ENCODE measurements at regions not wholly inside any gene's neighbourhood (a gene's known extent, or its start where the extent isn't known, plus 50 kb on each side); places are given as distances from the start of the nearest gene placed in this dataset.

DNA sequence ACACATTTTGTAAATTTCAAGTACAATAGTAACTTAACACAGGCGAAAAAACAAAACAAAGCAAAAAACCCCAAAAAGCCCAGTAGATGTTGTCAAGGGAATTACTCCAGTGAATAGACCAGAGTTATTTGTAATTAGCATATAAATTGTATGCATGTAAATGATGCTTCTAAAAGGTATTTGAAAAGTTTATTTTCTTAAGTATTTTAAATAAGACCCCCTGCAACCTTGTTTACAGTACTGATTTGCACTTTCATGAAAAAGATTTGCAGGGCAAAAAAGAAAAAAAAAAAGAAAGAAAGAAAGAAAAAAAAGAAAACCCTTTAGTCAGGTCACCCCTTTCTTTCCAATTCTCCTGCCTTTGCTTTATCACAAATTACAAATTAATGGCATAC, 372.3 kb upstream of the IRX2 start (continued):
- TF ChIP-seq NELFE (IDR thresholded peaks at IDR 0.05; ENCODE audit: insufficient read depth, insufficient read length): no peak
- no peak for TF ChIP-seq HIVEP1 (CRISPR knock-in tag; IDR thresholded peaks at IDR 0.05)
- TF ChIP-seq CC2D1A (IDR thresholded peaks at IDR 0.05): no peak

DNA sequence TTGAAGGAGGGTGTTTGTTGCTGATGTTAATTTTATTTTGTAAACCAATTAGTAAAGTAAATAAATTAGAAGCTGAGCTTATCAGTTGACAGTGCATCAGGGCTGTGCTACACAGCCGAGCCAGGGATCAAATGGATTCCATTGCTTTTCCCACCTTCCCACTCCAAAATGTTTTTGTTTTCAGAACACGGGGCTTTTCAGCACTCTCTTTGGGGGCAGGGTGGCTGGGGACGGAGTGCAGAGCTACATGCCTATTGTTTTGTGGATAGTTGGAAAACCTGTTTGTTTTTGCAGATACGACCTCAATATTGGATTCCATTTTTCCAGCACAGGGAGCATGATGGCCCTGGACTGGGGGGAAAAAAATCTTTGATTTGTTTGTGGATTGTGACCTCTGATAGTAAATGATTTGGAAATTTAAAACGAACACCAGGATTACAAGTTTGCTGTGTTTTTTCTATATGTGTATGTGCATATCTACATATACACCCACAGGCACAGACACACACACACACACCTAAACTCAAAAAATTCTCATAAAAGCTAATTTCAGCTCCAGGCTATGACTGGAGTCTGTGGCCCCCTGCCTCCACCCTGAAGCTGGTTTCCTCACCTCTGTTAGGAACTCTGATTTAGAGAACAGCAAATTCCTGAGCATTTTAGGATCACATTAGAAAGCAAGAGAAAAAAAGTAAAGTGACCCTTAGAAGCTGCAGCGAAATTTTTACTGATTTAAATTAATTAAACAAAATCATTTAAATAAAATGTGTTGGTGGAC, 371.7 kb upstream of the IRX2 start:
- H3K79me2 ChIP-seq (ENCODE audit: control insufficient read depth, insufficient read depth, low read length): no peaks in the 10 kb centered on the region
- DNase-seq (ENCODE audit: extremely low read depth in 1 of 4, low spot score in 3 of 4) (no peak), ATAC-seq (no peak), FAIRE-seq (no peak)
- no peaks in the 10 kb centered on the region for H3K36me3 ChIP-seq (ENCODE audit: control insufficient read depth, insufficient read depth, low read length)
- WGBS (ENCODE audit: insufficient coverage, low coverage, missing lambda C conversion rate): 2% methylated on average over 6 of the region's 6 CpGs
- CTCF ChIA-PET (ENCODE audit: low intra/inter-chr PET ratio): no interaction called here
- no peaks in the 10 kb centered on the region; the same call in 1 of the 2 replicates for H4K20me1 ChIP-seq (replicated peaks; ENCODE audit: control insufficient read depth, insufficient read depth, low read length)
- no peak for TF ChIP-seq KDM4B (IDR thresholded peaks at IDR 0.05; ENCODE audit: borderline replicate concordance in 2 of 2, low read depth in 1 of 2)
- TF ChIP-seq RBM15 (IDR thresholded peaks at IDR 0.05; ENCODE audit: insufficient read depth, low read length): no peak
- TF ChIP-seq ZFP36 (IDR thresholded peaks at IDR 0.05; ENCODE audit: low read depth, low read length, partially characterized antibody): no peak
- TF ChIP-seq, protein P1, sequence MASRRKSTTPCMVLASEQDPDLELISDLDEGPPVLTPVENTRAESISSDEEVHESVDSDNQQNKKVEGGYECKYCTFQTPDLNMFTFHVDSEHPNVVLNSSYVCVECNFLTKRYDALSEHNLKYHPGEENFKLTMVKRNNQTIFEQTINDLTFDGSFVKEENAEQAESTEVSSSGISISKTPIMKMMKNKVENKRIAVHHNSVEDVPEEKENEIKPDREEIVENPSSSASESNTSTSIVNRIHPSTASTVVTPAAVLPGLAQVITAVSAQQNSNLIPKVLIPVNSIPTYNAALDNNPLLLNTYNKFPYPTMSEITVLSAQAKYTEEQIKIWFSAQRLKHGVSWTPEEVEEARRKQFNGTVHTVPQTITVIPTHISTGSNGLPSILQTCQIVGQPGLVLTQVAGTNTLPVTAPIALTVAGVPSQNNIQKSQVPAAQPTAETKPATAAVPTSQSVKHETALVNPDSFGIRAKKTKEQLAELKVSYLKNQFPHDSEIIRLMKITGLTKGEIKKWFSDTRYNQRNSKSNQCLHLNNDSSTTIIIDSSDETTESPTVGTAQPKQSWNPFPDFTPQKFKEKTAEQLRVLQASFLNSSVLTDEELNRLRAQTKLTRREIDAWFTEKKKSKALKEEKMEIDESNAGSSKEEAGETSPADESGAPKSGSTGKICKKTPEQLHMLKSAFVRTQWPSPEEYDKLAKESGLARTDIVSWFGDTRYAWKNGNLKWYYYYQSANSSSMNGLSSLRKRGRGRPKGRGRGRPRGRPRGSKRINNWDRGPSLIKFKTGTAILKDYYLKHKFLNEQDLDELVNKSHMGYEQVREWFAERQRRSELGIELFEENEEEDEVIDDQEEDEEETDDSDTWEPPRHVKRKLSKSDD (conservative IDR thresholded peaks at IDR 0.05; ENCODE audit: low read length): no peak
- TF ChIP-seq HLTF (IDR thresholded peaks at IDR 0.05): no peak
- TF ChIP-seq STAG1 (CRISPR knock-in tag; IDR thresholded peaks at IDR 0.05; ENCODE audit: borderline replicate concordance): no peak
- TF ChIP-seq, protein P2, sequence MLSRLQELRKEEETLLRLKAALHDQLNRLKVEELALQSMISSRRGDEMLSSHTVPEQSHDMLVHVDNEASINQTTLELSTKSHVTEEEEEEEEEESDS (CRISPR knock-in tag; IDR thresholded peaks at IDR 0.05): no peak
- TF ChIP-seq CC2D1A (IDR thresholded peaks at IDR 0.05): no peak
- TF ChIP-seq GTF2A2 (tag; IDR thresholded peaks at IDR 0.05): no peak
- no peak for TF ChIP-seq GABPB2 (CRISPR knock-in tag; conservative IDR thresholded peaks at IDR 0.05)
- no peak for TF ChIP-seq ZNF79 (CRISPR knock-in tag; IDR thresholded peaks at IDR 0.05; ENCODE audit: low read depth)
- TF ChIP-seq ZNF24 (IDR thresholded peaks at IDR 0.05): no peak
- in situ Hi-C loops (cut with MboI): no loop called here
- H3K27ac ChIP-seq (ENCODE audit: extremely low read depth, low read depth, low read length): no peak overlapping the region
- H3K27me3 ChIP-seq (ENCODE audit: control insufficient read depth in 2 of 2, insufficient read depth in 2 of 2, low read length in 2 of 2): peaks cover 5 to 35% of the 10 kb centered on the region in 2 experiments; a peak in 3 of 5 replicates
- H3K4me2 ChIP-seq (ENCODE audit: insufficient read depth, low read length): no peak overlapping the region
- POLR2A ChIA-PET: no interaction called here
- H3K9me1 ChIP-seq (ENCODE audit: control insufficient read depth, insufficient read depth, low read length): no peaks in the 10 kb centered on the region
- no peaks in the 10 kb centered on the region for H3K9me3 ChIP-seq (replicated peaks; ENCODE audit: control insufficient read depth, insufficient read depth, low read depth, low read length)
- BruUV-seq (replicated peaks): no TSS peak
- no peak overlapping the region for H3K9ac ChIP-seq (ENCODE audit: insufficient read depth in 1 of 2, low read depth in 2 of 2, low read length in 2 of 2)
- no peak overlapping the region for H3K4me3 ChIP-seq
- H3K4me1 ChIP-seq (replicated peaks in 1 of 2; ENCODE audit: control insufficient read depth in 2 of 2, insufficient read depth in 2 of 2, low read length in 2 of 2): no peaks in the 10 kb centered on the region
- intact Hi-C loops (cut with micrococcal nuclease): no loop called here
- no peak overlapping the region for H2AFZ ChIP-seq (ENCODE audit: low read depth, low read length)
